Liver (tissue), 3 donors: ENCODE measurements at regions not wholly inside any gene's neighbourhood (a gene's known extent, or its start where the extent isn't known, plus 50 kb on each side); places are given as distances from the start of the nearest gene placed in this dataset.

ENCODE experiments used
- ATF3 ChIP-seq: IDR thresholded peaks from 2 replicates; pipeline ENCODE4 v1.6.1; 2016; ENCODE audit warnings: antibody characterized with exemption
- CTCF ChIP-seq: fragments of 150-350 bp; IDR thresholded peaks from 2 replicates; pipeline ENCODE4 v1.5.1; 2017; ENCODE audit warnings: improper control_type of control experiment, low read depth, low read length; ENCODE audit not compliant: missing input control
- EGR1 ChIP-seq, 2 donors: IDR thresholded peaks; 2 replicates each; pipeline ENCODE4 v1.6.1; 2016 to 2018; ENCODE audit warnings: antibody characterized with exemption in 2 of 2, low read depth in 2 of 2
- FOXA1 ChIP-seq: IDR thresholded peaks from 2 replicates; pipeline ENCODE4 v1.6.1; 2016; ENCODE audit warnings: antibody characterized with exemption
- GABPA ChIP-seq, 2 donors: IDR thresholded peaks in 1 of 2; conservative IDR thresholded peaks in 1 of 2; 2 replicates each; pipeline ENCODE4 v1.6.1; 2016; ENCODE audit warnings: antibody characterized with exemption in 2 of 2, mild to moderate bottlenecking in 1 of 2, moderate library complexity in 1 of 2
- JUND ChIP-seq, 2 donors: IDR thresholded peaks; 2 replicates each; pipeline ENCODE4 v1.6.1; 2016; ENCODE audit warnings: antibody characterized with exemption in 2 of 2
- RAD21 ChIP-seq, 2 donors: IDR thresholded peaks; 2 replicates each; pipeline ENCODE4 v1.6.1; 2016; ENCODE audit warnings: antibody characterized with exemption in 2 of 2, mild to moderate bottlenecking in 2 of 2
- REST ChIP-seq: IDR thresholded peaks from 2 replicates; pipeline ENCODE4 v1.6.1; 2016; ENCODE audit warnings: antibody characterized with exemption, mild to moderate bottlenecking
- RXRA ChIP-seq, 2 donors: IDR thresholded peaks; 2 replicates each; pipeline ENCODE4 v1.6.1; 2017 to 2018; ENCODE audit warnings: antibody characterized with exemption in 2 of 2, mild to moderate bottlenecking in 1 of 2
- SP1 ChIP-seq: IDR thresholded peaks from 2 replicates; pipeline ENCODE4 v1.6.1; 2018; ENCODE audit warnings: antibody characterized with exemption, mild to moderate bottlenecking
- TAF1 ChIP-seq: conservative IDR thresholded peaks from 2 replicates; pipeline ENCODE4 v1.6.1; 2016; ENCODE audit warnings: antibody characterized with exemption, mild to moderate bottlenecking
- YY1 ChIP-seq: IDR thresholded peaks from 2 replicates; pipeline ENCODE4 v1.6.1; 2016; ENCODE audit warnings: antibody characterized with exemption, mild to moderate bottlenecking
- ZBTB33 ChIP-seq: IDR thresholded peaks from 2 replicates; pipeline ENCODE4 v1.6.1; 2016; ENCODE audit warnings: antibody characterized with exemption
- donor health status: healthy.
- donor health status: healthy.

GRCh38 chr10:78474743-78475142 lies 441.1 kb downstream of the RPS24 start:
- TF ChIP-seq FOXA1 (no peak), GABPA (IDR thresholded peaks at IDR 0.05 in 1 of 2, conservative IDR thresholded peaks at IDR 0.05 in 1 of 2) (no peak), CTCF (no peak), RXRA (IDR thresholded peaks at IDR 0.05) (no peak), JUND (IDR thresholded peaks at IDR 0.05) (no peak), RAD21 (IDR thresholded peaks at IDR 0.05) (no peak), REST (no peak), ATF3 (no peak), ZBTB33 (no peak), YY1 (no peak), SP1 (no peak), EGR1 (IDR thresholded peaks at IDR 0.05; ENCODE audit: low read depth in 2 of 2) (no peak), TAF1 (no peak)
